ENCODE measurements at regions not wholly inside any gene's neighbourhood (a gene's known extent, or its start where the extent isn't known, plus 50 kb on each side); places are given as distances from the start of the nearest gene placed in this dataset.

GRCh38 chrX:80576806-80577533 lies 156.7 kb downstream of the TENT5D start:
- TF ChIP-seq TAF1 (IDR thresholded peaks at IDR 0.05; ENCODE audit: low read depth), result no peak
- TF ChIP-seq REST (IDR thresholded peaks at IDR 0.05; ENCODE audit: low read depth), result no peak
- TF ChIP-seq TEAD4 (IDR thresholded peaks at IDR 0.05), result no peak
- TF ChIP-seq EP300 (IDR thresholded peaks at IDR 0.05; ENCODE audit: borderline replicate concordance), result no peak
- TF ChIP-seq CEBPB (IDR thresholded peaks at IDR 0.05), result no peak

Measured in Ishikawa (cell line).